ENCODE measurements at regions not wholly inside any gene's neighbourhood (a gene's known extent, or its start where the extent isn't known, plus 50 kb on each side); places are given as distances from the start of the nearest gene placed in this dataset.

DNA sequence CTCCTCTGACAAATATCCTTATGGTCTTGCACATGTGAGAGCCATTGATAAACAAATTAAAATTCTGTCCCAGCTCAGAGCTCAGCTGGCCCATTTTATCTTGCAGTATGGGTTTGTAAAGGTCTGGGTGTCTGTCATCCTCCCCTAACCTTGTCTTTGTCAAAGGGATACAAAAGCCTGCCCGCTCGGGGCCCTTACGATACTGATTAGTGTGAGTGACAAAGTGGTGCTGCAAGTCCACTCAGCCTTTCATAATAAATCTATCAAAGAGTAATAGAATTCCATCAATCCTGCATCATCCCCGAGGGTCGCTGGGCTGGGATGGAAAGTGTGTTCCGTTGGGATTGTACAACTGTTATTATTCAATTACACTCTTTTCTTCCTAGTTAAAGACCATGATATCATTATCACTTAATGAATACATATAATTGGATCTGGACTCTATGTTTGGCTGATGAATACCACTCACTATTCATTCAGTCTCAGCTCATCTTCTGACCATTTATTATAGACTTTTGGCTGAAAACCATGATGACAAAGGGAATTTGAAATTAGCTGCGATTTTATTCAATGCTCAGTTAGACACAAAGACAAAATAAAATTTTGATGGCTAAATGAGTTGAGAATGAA lies 122.5 kb upstream of the FOXD3 start:
- DNase-seq (ENCODE audit: low spot score), result no peak

DNA sequence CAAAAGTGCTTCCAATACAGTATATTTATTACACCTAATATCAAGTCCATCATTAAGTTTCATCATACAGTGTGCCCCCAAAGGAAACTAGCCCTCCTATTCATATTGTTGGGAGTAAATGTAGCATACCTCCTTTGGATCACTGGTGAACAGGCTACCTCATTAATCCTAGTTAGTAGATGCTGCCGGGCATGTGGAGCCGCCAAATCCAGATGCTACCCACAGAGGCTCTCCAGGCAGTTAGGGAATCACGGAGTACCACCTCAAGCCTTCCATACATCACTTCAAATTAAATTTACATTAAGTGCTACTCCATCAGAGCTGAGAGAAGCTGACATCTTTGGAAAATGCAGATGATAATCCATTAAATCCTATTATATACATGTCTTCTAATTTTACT lies 121.7 kb upstream of the FOXD3 start:
- DNase-seq (ENCODE audit: low spot score), result no peak

DNA sequence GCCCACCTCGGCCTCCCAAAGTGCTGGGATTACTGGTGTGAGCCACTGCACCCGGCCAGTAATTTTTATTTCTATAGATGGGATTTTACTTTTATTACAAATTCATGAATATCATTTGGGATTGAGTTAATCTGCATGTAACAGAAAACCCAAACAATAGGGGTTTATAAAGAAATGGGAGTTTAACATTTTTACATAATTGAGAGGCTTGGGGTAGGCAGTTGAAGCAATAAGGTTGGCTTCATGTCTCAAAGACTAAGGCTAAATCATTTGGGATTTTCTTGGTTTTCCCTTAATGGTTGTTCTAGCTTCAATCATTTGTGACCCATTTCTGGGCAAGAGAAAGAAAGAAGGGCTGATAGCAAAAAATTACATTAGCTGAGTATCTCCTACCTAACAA lies 118.7 kb upstream of the FOXD3 start:
- no peak for DNase-seq (ENCODE audit: low spot score)

DNA sequence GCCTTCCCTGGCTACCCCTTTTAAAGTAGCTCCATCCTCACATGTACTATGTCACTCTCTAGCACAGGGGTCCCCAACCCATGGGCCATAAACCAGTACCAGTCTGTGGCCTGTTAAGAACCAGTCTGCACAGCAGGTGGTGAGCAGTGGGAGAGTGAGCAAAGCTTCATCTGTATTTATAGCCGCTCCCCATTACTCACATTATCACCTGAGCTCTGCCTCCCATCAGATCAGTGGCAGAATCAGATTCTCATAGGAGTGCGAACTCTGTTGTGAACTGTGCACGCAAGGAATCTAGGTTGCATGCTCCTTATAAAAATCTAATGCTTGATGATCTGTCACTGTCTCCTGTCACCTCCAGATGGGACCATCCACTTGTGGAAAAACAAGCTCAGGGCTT lies 116.6 kb upstream of the FOXD3 start:
- no peak for DNase-seq (ENCODE audit: low spot score)

DNA sequence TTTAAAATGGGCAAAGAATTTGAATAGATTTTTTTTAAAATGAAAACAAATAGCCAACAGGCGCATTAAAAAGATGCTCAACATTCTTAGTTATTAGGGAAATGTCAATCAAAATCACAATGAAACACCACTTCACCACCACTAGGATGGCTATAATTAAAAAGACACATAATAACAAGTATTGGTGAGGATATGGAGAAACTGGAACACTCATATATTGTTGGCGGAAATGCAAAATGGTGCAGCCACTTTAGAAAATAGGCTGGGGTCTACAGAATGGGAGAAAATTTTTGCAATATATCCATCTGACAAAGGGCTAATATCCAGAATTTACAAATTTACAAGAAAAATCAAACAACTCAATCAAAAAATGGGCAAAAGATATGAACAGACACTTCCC lies 107.8 kb upstream of the FOXD3 start:
- DNase-seq (ENCODE audit: low spot score), result no peak

DNA sequence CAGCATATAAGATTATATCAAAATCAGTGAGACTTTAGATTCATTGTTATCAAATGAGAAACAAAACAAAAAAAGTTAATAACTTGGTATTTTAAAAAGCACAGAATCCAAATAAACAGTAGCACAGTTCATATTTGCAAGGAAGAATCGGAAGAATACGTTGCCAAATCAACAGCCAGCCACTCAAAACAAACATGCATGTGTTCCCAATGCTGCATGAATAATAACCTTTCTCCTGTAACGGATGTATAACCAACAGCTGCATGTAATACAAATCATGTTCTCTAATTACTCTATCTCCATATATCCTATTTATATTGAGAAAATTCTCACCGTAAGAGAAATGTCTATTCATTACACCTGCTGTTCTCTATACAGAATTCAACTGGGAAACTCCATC lies 98.9 kb upstream of the FOXD3 start:
- DNase-seq (ENCODE audit: low spot score), result no peak

DNA sequence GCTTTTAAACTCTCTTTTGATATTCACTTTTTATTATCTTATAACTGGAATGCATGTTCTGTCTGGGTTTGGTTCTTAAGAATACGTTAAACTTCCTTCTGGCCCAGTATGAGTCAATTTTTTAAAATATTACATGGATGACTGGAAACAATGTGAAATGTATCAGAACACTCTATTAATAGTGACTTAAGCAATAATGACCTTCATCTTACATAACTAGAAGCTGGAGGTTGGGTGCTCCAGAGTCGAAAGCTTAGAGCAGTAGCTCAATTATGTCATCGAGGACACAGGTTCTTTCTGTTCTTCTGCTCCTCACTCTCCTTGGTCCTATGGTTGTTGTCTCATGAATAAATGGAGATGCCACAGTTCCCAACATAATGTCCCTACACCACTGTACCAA lies 91.6 kb upstream of the FOXD3 start:
- no peak for DNase-seq (ENCODE audit: low spot score)

DNA sequence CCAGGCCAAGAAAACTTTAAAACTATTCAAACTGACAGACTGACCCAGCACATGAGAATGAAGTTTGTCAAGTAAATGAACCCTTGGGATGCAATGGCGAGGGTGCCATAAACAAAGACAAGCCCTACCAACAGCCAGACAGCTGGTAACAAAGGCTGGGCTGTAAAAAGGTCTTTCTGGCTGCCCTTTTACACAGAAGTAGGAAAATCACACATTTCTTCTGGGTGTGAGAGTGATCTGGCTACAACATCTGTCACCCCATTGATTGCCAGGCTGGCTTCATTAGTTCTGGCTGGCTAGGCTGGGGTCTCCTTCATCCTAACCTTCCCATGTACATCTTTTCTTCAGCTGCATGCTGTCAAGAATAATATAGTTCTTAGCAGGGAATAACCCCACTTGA lies 83.6 kb upstream of the FOXD3 start:
- no peak for DNase-seq (ENCODE audit: low spot score)

DNA sequence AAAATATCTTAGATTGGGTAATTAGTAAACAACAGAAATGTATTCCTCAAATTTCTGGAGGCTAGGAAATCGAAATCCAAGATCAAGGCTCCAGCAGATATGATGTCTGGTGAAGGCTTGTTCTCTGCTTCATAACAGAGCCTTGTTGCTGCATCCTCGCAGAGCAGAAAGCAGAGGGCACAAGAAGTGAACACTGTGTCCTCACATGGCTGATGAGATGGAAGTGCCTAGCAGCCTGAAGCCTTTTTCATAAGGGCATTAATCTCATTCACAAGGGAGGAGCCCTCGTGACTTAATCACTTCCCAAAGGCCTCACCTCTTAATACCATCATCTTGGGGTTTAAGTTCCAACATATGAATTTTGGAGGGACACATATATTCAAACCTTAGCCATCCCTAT lies 77.2 kb upstream of the FOXD3 start:
- DNase-seq (ENCODE audit: low spot score), result no peak

DNA sequence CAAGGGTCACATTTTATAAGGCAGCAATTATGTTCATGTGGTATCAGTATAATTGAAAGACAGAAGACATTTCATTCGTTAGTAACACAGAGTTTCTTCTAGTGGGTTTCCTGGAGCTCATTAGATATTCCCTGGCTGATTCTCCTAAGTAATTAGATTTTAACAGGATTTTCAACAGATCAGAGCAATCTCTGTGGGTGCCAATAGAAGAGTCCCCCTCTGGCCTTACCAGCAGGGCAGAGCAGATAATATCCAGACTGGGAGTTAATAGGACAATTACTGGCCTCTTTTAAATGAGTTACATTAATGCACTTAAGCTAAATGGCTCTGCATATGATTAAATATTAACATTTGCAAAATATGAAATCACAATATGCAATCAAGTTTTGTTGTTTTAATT lies 74.2 kb upstream of the FOXD3 start:
- no peak for DNase-seq (ENCODE audit: low spot score)

DNA sequence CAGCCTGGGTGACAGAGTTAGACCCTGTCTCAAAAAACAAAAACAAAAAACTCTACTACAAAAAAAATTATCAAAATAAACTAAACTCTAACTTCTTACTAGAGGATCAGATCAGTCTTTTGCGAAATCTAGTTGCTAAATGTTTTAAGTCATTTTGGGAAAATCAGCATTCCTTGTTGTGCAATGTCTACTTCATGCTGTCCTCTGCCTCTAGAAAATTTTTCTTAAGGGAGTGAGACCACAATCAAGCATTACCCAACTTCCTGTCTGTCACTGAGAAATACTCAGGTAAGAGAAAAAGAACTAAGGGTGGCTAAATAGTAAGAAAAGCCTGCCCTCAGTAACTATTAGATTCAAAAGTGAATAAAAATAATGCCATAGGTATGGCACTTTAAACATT lies 67.2 kb upstream of the FOXD3 start:
- DNase-seq (ENCODE audit: low spot score), result no peak

DNA sequence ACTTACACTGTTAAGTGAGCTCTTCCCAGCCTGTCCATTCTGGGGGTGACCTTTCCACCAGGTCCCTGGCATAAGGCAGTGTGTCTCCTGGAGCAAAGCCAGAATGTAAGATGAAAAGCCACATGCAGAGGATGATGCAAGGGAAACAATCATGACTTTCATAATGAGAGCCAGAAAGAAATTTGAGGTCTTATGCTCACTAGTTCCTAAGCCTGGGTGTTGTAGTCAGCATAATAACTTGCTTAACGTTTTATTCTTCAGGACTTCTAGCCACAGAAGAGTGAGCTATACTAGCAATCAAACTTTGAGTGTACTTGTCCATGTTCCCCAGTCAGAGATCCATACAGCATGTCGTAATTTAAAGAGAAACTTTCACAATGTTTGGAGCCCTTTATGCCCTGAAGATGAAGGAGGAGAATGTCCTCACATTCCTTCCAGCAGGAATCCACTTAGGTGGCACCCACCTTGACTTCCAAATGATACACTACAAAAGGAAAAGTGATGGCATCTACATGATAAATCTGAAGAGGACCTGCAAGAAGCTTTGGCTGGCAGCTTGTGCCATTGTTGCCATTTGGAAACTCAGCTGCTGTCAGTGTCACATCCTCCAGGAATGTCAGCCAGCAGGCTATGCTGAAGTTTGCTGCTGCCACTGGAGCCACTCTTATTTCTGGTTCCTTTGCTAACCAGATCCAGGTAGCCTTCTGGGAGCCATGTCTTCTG lies 60.5 kb upstream of the FOXD3 start:
- no peak for DNase-seq (ENCODE audit: low spot score)

DNA sequence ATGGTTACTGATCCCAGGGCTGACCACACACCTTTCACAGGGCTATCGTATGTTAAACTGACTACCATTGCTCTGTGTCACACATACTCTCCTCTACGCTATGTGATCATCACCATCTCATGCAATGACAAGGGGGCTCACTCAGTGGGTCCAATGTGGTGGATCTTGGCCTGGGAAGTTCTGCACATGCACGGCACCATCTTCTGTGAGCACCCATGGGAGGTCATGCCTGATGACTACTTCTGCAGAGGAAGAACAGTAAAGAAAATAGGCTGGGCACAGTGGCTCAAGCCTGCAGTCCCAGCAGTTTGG lies 60.0 kb upstream of the FOXD3 start:
- DNase-seq (ENCODE audit: low spot score), result no peak

DNA sequence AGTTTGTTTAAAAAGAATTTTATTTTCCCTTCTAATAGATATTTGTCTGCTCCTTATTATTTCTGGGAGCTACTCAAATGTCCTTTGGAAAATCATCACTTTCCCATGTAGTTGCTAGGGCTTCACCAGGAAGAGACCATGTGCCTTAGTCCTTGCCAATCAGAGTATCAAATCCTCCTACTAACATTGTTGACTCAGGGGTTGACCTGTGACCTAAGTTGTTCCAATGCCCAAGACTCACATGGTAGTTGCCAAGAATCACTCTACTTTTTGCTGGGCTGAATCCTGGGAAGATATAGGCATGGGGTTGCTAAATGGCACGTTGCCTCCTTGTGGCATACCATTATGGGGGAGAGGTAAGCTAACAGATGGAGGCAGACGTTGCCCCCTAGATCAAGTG lies 58.2 kb upstream of the FOXD3 start:
- peak; percentile 18 for DNase-seq (ENCODE audit: low spot score)

DNA sequence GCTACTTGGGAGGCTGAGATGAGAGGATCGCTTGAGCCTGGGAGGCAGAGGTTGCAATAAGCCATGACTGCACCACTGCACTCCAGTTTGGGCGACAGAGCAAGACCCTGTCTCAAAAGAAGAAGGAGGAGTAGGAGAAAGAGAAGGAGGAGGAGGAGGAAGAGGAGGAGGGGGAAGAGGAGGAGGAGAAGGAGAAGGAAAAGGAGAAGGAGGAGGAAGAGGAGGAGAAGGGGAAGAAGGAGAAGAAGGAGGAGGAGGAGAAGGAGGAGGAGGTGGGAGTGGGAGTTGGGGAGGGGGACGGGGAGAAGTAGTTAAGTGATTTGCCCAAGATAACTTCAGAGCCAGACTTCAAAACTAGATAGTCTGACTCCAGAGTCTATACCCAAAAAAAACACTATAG lies 55.5 kb upstream of the FOXD3 start:
- no peak for DNase-seq (ENCODE audit: low spot score)

DNA sequence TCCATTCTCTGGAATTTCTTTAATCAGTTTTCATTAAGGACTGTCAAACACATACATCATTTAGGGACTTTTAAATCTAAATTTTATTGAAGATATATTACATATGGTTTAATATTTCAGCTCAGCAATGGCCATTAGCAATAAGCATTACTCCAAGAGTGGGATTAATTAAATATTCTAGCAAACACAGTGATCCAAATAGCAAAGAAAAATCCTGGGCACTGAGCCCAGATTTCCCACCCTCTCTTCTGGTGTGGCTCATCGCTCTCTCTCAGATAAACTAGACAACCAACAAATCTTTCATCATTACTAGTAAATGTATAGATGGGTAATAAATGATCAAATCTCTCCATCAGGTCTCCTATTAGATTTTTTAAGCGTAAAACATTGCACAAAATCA lies 53.5 kb upstream of the FOXD3 start:
- no peak for DNase-seq (ENCODE audit: low spot score)

DNA sequence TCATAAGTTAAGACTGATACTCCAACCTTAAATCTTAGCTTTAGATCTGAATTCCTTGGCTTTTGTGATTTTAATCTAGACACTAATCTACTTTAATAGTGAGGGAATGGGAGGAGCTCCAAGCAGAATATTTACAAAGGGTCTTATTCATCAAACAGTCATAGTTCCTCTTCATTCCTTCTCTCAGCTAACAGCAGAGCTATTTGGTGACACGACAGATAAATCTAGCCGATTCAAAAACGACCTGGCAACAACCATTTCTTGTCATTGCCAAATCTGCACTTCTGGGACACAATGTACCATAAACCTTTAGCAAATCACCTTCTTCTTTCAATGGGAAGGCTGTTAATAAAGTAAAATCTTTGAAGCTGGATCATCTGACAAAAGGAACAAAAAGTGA lies 52.8 kb upstream of the FOXD3 start:
- DNase-seq (ENCODE audit: low spot score), result no peak

Measured in RKO (cell line).